NCI-H2081 treated with DMSO at 0.1 percent for 48 hours (cell line): ENCODE measurements at regions not wholly inside any gene's neighbourhood (a gene's known extent, or its start where the extent isn't known, plus 50 kb on each side); places are given as distances from the start of the nearest gene placed in this dataset.
"Not testable (repeated sequence)": the region's sequence is repeated elsewhere in the genome, so short reads cannot be mapped to it uniquely, and the experiment has no call there.

Experiments used
- DNase-seq: peaks from one replicate; lab custom pipeline; 2025; lab: John Stamatoyannopoulos, UW

DNA sequence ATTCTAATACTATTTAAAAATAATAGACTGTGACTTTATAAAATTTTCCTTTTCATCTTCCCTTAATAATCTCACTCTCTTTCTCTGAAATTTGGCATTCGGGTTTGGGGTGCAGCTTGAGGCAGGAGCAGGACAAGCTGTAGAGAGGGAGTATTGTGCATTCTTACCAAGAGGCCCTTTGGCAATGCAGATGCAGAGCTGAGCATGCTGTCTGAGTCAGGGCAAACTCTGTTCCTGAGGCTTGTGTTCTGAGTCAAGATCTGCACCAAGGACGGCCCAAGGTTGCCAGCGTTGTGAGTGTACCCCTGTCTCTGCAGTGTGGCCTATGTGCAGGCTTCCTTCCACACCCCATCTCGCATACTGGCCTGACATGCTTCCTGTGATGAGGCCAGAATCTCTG lies 343.8 kb upstream of the FRG2C start:
- DNase-seq = no peak

- DNase-seq = no peak
Observed at GRCh38 chr3:75321060-75321459, 343.1 kb upstream of the FRG2C start.

GRCh38 chr3:75323936-75324335 lies 340.2 kb upstream of the FRG2C start:
- not testable (repeated sequence) for DNase-seq

DNA sequence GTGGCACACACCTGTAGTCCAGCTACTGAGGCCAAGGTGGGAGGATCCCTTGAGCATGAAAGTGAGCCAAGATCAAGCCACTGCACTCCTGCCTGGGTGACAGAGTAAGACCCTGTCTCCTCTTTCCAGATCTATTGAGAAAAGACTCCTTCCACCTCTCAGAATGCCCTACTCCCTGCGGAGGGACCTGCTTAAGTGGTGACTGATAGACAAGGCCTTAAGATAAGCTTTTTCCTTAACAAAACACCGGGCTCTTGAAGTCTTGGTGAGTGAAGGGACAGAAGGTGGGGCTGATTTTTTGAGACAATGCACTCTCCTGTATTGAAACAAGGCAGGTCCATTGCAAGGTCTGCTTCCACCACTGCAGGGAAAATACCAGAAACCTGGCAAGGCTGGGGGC lies 338.4 kb upstream of the FRG2C start:
- DNase-seq = no peak

- no peak for DNase-seq
Observed at GRCh38 chr3:75327453-75327852, 336.7 kb upstream of the FRG2C start.

DNA sequence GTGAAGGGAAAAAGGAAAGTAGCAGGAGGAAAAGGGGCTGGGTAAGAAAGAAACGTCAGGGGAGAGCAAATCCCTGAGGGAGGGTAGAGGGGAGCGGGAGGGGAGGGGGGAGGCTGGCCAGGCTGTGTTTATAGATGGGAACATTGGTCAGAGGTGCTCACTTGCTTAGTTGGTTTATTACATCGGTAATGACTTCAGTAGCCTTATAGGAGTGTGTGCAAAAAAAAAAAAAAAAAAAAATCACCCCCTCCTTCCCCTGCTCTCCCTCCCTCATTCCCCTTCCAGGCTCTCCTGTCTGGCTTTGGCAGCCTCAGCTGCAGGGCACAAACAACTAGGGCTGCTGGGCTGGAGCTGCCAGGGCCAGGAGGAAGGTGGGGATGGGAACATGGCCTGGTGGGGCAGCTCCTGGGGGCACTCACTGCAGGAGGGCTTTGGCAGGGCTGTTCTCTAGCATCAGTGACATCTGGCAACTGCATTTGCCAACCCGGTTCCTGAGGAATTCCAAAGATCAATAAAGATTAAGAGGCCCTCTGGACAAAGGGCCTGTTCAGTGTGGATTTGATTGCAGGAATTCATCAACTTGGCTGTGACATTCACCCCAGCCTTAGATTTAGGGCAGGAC lies 334.5 kb upstream of the FRG2C start:
- DNase-seq = no peak

DNA sequence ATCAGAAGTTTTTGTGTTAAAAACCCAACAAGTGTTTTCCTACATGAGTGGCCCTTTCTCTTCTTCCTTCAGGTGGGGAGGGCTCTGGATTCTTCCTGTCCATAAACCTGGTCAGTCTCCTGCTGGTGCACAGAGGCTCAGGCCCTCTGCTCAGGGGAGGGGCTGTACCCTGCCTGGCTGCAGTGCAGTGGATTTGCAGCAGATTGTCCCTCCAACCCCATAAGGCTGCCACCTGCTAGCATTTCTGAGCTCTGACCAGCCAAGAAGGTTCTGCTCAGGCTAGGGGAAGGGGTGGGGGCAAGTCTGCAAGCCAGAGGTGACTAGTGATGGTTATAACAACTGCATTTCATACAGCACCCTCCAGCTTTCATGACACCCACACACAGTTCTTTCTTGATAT lies 333.7 kb upstream of the FRG2C start:
- DNase-seq = not testable (repeated sequence)

- not testable (repeated sequence) for DNase-seq
Observed at GRCh38 chr3:75332090-75332489, 332.0 kb upstream of the FRG2C start.

DNA sequence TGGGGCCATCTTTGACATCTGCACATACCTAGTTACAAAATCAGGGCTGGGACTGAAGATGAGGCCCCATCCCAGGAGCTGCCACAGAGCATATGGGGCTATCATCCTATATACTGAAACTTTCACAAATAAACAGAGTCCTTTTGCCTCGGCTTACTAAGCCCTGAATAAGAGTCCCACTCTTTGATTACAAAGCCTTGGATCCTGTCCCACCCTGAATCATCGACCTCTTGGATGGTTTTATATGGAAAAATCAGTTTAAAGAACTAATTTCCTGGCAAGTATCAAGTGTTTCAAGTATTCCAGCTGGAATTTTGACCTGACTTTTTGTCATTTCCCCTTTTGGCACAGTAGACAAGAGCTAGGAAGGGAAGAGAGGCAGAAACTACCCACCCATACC lies 331.3 kb upstream of the FRG2C start:
- DNase-seq = no peak

DNA sequence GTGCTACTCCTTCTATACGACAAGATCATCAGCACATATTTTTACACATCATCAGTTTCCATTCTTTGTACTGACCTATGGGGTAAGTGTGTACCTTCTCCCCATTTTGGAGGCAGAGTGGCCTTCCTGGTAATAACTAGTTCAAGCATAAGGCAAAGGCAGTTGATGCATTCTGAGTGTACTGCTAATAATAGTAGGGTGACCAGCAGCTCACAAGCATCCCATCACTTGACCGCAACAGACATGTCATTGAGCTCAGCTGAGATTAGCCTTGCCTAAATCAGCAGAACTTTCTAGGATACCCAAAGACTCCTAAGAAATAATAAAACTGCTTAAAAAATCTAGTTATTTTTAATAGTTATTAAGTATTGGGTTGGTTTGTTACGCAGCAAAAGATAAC lies 329.8 kb upstream of the FRG2C start:
- DNase-seq = no peak

DNA sequence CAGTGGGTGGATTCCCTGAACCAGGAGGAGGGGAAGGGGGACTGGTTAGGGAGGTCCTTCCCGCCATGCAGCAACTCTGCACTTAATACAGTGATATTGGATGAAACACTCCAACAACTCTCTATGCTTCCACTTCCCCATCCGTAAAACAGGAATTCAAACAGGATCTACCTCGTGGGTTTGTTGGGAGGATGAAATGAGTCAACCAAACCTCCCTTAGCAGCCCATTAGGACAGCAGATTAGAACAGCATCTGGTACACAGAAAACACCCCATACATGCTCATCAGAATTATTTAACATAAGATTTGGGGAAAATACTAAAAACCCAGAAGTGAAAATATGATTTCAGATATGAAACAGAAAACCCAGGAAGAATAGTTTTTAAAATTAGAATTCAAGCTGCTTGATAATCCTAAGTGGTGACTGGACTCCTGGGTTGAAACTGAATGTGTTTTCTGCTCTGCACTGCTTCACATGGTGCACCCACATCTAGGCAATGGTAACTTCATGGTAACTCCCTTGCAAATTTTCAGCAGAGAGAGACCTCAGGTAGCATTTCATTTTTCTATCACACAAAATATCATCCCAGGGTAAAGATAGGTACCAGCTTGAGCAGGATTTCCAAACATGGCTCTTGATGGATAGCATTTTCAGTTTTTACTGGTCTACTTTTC lies 326.8 kb upstream of the FRG2C start:
- DNase-seq = no peak

GRCh38 chr3:75338342-75338741 lies 325.8 kb upstream of the FRG2C start:
- DNase-seq = no peak

GRCh38 chr3:75341324-75342067 lies 322.6 kb upstream of the FRG2C start:
- DNase-seq = no peak

- no peak for DNase-seq
Observed at GRCh38 chr3:75342425-75342824, 321.7 kb upstream of the FRG2C start.

- not testable (repeated sequence) for DNase-seq
Observed at GRCh38 chr3:75350536-75350935, 313.6 kb upstream of the FRG2C start.

- not testable (repeated sequence) for DNase-seq
Observed at GRCh38 chr3:75362086-75362784, 301.9 kb upstream of the FRG2C start.

DNA sequence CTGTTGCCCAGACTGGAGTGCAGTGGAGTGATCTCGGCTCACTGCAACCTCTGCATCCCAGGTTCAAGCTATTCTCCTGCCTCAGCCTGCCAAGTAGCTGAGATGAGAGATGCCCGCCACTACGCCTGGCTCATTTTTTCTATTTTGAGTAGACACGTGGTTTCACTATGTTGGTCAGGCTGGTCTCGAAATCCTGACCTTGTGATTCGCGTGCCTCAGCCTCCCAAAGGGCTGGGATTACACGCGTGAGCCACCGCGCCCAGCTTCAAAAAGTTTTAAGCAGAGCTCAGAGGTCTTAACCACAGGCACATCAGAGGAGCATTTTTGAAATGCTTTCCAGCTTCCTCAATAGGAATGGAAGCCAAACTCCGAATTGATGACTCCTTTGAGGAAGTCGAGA lies 291.2 kb upstream of the FRG2C start:
- not testable (repeated sequence) for DNase-seq

- not testable (repeated sequence) for DNase-seq
Observed at GRCh38 chr3:75379840-75380239, 284.3 kb upstream of the FRG2C start.

DNA sequence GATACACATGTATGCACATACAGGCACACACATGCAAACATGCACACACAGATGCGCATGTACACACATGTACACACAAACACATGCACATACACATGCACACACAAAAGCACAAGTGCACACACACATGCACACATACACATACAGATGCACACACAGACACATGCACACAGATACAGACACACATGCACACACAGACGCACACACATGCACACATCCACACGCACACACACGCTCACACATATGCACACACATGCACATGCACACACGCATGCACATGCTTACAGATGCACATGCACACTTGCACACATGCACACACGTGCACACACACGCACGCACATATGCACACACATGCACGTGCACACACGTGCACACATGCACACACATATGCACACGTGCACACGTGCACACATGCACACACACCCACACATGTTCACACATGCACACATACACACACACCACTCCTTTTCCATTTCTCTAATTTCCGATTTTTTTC lies 283.8 kb upstream of the FRG2C start:
- no peak for DNase-seq

- not testable (repeated sequence) for DNase-seq
Observed at GRCh38 chr3:75384016-75384415, 280.1 kb upstream of the FRG2C start.

DNA sequence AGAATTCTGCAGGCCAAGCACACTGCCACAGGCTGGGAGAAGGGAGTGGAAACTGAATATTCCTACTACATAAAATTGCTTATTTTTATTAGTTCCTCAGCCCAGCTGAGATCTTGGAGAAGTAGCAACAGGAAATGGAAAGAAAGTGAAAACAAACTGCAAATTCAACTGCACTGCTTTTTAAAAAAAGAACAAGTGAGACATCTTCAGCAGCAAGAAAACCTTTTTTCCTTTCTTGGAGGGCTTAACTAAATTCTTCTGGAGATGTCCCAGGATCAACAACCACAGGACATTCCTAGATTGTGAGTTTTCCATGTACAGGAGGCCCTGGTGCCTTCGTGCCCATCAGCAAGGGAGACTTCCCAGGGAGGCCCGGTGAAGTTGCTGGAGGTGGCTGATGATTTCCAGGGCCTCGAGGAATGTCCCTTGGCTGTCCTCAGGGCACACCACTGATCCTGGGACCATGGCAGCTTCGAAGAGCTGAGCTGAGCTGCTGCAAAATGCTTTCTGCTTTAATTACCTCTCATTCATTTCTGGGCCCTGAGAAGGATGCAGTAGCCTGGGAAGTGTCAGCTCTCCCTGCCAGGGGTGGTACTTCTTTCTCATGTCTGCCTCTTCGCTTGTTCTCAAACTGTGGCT lies 275.5 kb upstream of the FRG2C start:
- not testable (repeated sequence) for DNase-seq

DNA sequence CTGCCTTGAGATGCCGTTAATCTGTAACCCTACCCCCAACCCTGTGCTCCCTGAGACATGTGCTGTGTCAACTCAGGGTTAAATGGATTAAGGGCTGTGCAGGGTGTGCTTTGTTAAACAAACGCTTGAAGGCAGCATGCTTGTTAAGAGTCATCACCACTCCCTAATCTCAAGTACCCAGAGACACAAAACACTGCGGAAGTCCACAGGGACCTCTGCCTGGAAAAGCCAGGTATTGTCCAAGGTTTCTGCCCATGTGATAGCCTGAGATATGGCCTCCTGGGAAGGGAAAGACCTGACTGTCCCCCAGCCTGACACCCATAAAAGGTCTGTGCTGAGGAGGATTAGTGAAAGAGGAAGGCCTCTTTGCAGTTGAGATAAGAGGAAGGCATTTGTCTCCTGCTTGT lies 270.8 kb upstream of the FRG2C start:
- DNase-seq = not testable (repeated sequence)
